NCI-H2227 treated with DMSO at 0.1 percent for 48 hours (cell line): ENCODE measurements at regions not wholly inside any gene's neighbourhood (a gene's known extent, or its start where the extent isn't known, plus 50 kb on each side); places are given as distances from the start of the nearest gene placed in this dataset.

Experiments
- DNase-seq: peaks from one replicate; lab custom pipeline; 2025; lab: John Stamatoyannopoulos, UW

- no peak for DNase-seq
Observed at GRCh38 chr5:155926766-155927165, 400.2 kb upstream of the SGCD start.

- no peak for DNase-seq
Observed at GRCh38 chr5:155929112-155929511, 397.9 kb upstream of the SGCD start.

GRCh38 chr5:155934964-155935363 lies 392.0 kb upstream of the SGCD start:
- DNase-seq = no peak

GRCh38 chr5:155935723-155936122 lies 391.2 kb upstream of the SGCD start:
- no peak for DNase-seq

GRCh38 chr5:155936520-155937406 lies 390.2 kb upstream of the SGCD start:
- no peak for DNase-seq

GRCh38 chr5:155938051-155938450 lies 388.9 kb upstream of the SGCD start:
- DNase-seq = no peak

- no peak for DNase-seq
Observed at GRCh38 chr5:155941340-155941739, 385.6 kb upstream of the SGCD start.

- DNase-seq = peak; percentile 60
Observed at GRCh38 chr5:155943516-155944407, 383.2 kb upstream of the SGCD start.

- no peak for DNase-seq
Observed at GRCh38 chr5:155947394-155948062, 379.4 kb upstream of the SGCD start.

- DNase-seq = no peak
Observed at GRCh38 chr5:155948576-155948975, 378.4 kb upstream of the SGCD start.

GRCh38 chr5:155952486-155953089 lies 374.4 kb upstream of the SGCD start:
- DNase-seq = peak; percentile 68

- DNase-seq = no peak
Observed at GRCh38 chr5:155953335-155953734, 373.6 kb upstream of the SGCD start.

- no peak for DNase-seq
Observed at GRCh38 chr5:155954701-155955445, 372.1 kb upstream of the SGCD start.

- DNase-seq = no peak
Observed at GRCh38 chr5:155957884-155958283, 369.1 kb upstream of the SGCD start.

GRCh38 chr5:155959082-155959481 lies 367.9 kb upstream of the SGCD start:
- DNase-seq = no peak

GRCh38 chr5:155960177-155960576 lies 366.8 kb upstream of the SGCD start:
- DNase-seq = no peak

- DNase-seq = no peak
Observed at GRCh38 chr5:155969537-155969936, 357.4 kb upstream of the SGCD start.

- no peak for DNase-seq
Observed at GRCh38 chr5:155974369-155974768, 352.6 kb upstream of the SGCD start.

- no peak for DNase-seq
Observed at GRCh38 chr5:155978850-155979249, 348.1 kb upstream of the SGCD start.

GRCh38 chr5:155982354-155982753 lies 344.6 kb upstream of the SGCD start:
- DNase-seq = no peak

- DNase-seq = no peak
Observed at GRCh38 chr5:155983954-155984353, 343.0 kb upstream of the SGCD start.
